ENCODE measurements at regions not wholly inside any gene's neighbourhood (a gene's known extent, or its start where the extent isn't known, plus 50 kb on each side); places are given as distances from the start of the nearest gene placed in this dataset.

GRCh38 chr1:47681735-47682134, 243.9 kb downstream of the FOXD2 start:
- no peak for TF ChIP-seq CTCF (IDR thresholded peaks at IDR 0.05)
- TF ChIP-seq POLR2A (IDR thresholded peaks at IDR 0.05), result no peak

All from esophagus squamous epithelium (tissue), 4 donors.